GM12874 (cell line): ENCODE measurements at regions not wholly inside any gene's neighbourhood (a gene's known extent, or its start where the extent isn't known, plus 50 kb on each side); places are given as distances from the start of the nearest gene placed in this dataset.

Experiments
- CTCF ChIP-seq: IDR thresholded peaks from 2 replicates; pipeline ENCODE4 v1.5.1; 2011; ENCODE audit warnings: low read depth, mild to moderate bottlenecking, control low read depth, low read length, moderate library complexity; ENCODE audit not compliant: insufficient read depth

- no peak for TF ChIP-seq CTCF
Observed at GRCh38 chr11:87970762-87971161, 204.5 kb downstream of the RAB38 start.

GRCh38 chr11:87967459-87967858 lies 207.8 kb downstream of the RAB38 start:
- no peak for TF ChIP-seq CTCF

GRCh38 chr11:87966694-87967093 lies 208.5 kb downstream of the RAB38 start:
- no peak for TF ChIP-seq CTCF

GRCh38 chr11:87966216-87966615 lies 209.0 kb downstream of the RAB38 start:
- TF ChIP-seq CTCF = no peak

- no peak for TF ChIP-seq CTCF
Observed at GRCh38 chr11:87961606-87962005, 213.6 kb downstream of the RAB38 start.

GRCh38 chr11:87957961-87958360 lies 217.3 kb downstream of the RAB38 start:
- no peak for TF ChIP-seq CTCF

GRCh38 chr11:87954476-87954875 lies 220.8 kb downstream of the RAB38 start:
- no peak for TF ChIP-seq CTCF

GRCh38 chr11:87942786-87943185 lies 232.5 kb downstream of the RAB38 start:
- no peak for TF ChIP-seq CTCF
